Left ventricle myocardium inferior (tissue), 1 donor: ENCODE measurements at regions not wholly inside any gene's neighbourhood (a gene's known extent, or its start where the extent isn't known, plus 50 kb on each side); places are given as distances from the start of the nearest gene placed in this dataset.

Experiments
- DNase-seq: peaks from one replicate; pipeline ENCODE4 v3.0.0-alpha.2; 2020
- H3K27ac ChIP-seq: fragments of 200-600 bp; replicated peaks from 2 replicates; pipeline ENCODE4 v1.8.0; 2021
- H3K27me3 ChIP-seq: fragments of 200-600 bp; 2 replicates; pipeline ENCODE4 v1.8.0; 2021; ENCODE audit warnings: low read depth
- H3K36me3 ChIP-seq: fragments of 200-600 bp; 2 replicates; pipeline ENCODE4 v1.8.0; 2021
- H3K4me1 ChIP-seq: fragments of 200-600 bp; 2 replicates; pipeline ENCODE4 v1.8.0; 2021
- H3K4me3 ChIP-seq: fragments of 200-600 bp; 2 replicates; pipeline ENCODE4 v1.8.0; 2021; ENCODE audit warnings: mild to moderate bottlenecking, moderate library complexity
- H3K9me3 ChIP-seq: fragments of 200-600 bp; replicated peaks from 2 replicates; pipeline ENCODE4 v1.8.0; 2021
- intact Hi-C: fragments of 100-400 bp; cut with micrococcal nuclease; formaldehyde crosslinking; loops from one replicate; pipeline ENCODE4 v1.11.0; 2022
- TF ChIP-seq, protein P1 (sequence below): fragments of 200-600 bp; IDR thresholded peaks from 2 replicates; pipeline ENCODE4 v1.8.0; 2021; ENCODE audit warnings: antibody characterized with exemption, mild to moderate bottlenecking, borderline replicate concordance
- donor health status: DM: no; HTN: yes; CAD: no; lungs with severe emphysema.

DNA sequence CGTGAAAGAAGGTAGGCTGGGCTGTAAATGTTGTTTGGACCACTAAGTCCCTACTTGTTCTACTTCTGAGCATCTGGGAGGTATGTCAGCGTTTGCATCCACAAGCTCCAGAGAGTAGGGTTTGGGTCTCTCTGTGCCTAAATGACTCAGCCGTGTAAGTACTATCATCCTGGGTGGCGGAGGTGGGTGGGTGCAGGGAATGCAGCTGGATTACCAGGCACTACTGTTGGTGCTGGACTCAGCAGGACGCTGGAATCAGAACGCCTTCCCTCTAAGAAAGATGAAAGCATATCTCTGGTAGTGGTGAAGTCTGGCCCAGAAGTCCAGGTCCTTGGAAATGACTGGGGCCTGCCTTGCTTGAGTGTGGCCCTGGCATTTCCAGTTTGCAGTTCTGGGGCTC is 289.7 kb downstream of the PCNX1 start:
- H3K4me1 ChIP-seq, result no peaks in the 10 kb centered on the region
- no peak overlapping the region for H3K27ac ChIP-seq
- no peak for DNase-seq
- intact Hi-C loops, result no loop called here
- no peaks in the 10 kb centered on the region for H3K9me3 ChIP-seq
- TF ChIP-seq, protein P1, sequence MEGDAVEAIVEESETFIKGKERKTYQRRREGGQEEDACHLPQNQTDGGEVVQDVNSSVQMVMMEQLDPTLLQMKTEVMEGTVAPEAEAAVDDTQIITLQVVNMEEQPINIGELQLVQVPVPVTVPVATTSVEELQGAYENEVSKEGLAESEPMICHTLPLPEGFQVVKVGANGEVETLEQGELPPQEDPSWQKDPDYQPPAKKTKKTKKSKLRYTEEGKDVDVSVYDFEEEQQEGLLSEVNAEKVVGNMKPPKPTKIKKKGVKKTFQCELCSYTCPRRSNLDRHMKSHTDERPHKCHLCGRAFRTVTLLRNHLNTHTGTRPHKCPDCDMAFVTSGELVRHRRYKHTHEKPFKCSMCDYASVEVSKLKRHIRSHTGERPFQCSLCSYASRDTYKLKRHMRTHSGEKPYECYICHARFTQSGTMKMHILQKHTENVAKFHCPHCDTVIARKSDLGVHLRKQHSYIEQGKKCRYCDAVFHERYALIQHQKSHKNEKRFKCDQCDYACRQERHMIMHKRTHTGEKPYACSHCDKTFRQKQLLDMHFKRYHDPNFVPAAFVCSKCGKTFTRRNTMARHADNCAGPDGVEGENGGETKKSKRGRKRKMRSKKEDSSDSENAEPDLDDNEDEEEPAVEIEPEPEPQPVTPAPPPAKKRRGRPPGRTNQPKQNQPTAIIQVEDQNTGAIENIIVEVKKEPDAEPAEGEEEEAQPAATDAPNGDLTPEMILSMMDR, result no peak
- no peaks in the 10 kb centered on the region for H3K36me3 ChIP-seq
- no peak overlapping the region for H3K4me3 ChIP-seq
- no peaks in the 10 kb centered on the region for H3K27me3 ChIP-seq

DNA sequence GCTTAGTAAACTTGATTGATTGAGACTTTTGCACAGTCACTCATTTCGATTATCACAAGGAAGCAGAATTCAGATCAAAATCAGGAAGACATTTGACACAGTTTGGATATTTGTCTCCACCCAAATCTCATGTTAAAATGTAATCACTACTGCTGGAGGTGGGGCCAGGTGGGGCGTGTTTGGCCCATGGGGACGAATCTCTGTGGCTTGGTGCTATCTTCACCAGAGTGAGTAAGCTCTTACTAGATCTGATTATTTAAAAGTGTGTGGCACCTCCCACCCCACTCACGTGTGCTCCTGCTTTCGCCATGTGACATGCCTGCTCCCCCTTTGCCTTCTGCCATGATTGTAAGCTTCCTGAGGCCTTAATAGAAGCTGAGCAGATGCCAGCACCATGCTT is 291.4 kb downstream of the PCNX1 start:
- H3K9me3 ChIP-seq, result no peaks in the 10 kb centered on the region
- H3K36me3 ChIP-seq, result no peaks in the 10 kb centered on the region
- H3K27ac ChIP-seq, result no peak overlapping the region
- no peaks in the 10 kb centered on the region for H3K27me3 ChIP-seq
- no peaks in the 10 kb centered on the region for H3K4me1 ChIP-seq
- DNase-seq, result no peak
- no peak overlapping the region for H3K4me3 ChIP-seq
- TF ChIP-seq, protein P1, result no peak
- intact Hi-C loops, result no loop called here

DNA sequence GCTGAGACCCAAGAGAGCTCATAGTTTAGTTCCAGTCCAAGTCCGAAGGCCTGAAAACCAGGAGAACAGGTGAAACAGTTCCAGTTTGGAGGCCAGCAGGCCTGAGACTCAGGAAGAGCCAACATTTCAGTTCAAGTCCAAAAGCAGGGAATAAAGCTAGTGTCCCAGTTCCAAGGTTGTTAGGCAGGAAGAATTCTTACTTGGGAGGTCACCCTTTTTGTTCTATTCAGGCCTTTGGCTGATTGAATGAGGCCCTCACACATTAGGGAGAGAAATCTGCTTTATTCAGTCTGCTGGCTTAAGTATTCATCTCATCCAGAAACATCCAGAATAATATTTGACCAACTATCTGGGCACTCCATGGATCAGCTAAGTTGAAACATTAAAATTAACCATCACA is 294.6 kb downstream of the PCNX1 start:
- Histone ChIP-seq H3K36me3 (no peaks in the 10 kb centered on the region), H3K27ac (no peak overlapping the region), H3K4me1 (peaks cover 7% of the 10 kb centered on the region), H3K27me3 (no peaks in the 10 kb centered on the region), H3K9me3 (no peaks in the 10 kb centered on the region), H3K4me3 (no peak overlapping the region)
- TF ChIP-seq, protein P1, result no peak
- no peak for DNase-seq
- intact Hi-C loops, result no loop called here

DNA sequence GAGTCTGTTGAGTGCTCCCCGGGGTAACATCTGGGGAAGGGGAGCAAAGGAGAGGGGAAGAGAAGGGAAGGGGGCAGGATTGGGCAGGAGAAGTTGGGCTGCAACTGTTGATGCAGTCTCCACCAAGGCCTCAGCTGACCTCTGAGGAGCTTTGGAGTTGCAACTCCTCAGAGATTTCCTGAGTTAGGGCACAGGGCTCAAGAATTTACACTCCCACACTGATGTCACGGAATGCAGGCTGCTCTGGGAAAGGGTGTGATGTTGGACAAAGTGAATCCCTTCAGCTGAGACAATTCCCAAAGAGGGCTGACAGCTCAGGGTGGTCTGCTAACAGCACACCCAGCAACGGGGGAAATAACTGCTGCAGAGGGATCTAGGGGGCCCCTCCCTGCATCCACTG is 295.6 kb downstream of the PCNX1 start:
- no peaks in the 10 kb centered on the region for H3K27me3 ChIP-seq
- TF ChIP-seq, protein P1, result no peak
- peaks cover 13% of the 10 kb centered on the region for H3K4me1 ChIP-seq
- no peak for DNase-seq
- intact Hi-C loops, result no loop called here
- H3K4me3 ChIP-seq, result no peak overlapping the region
- no peak overlapping the region for H3K27ac ChIP-seq
- H3K9me3 ChIP-seq, result no peaks in the 10 kb centered on the region
- no peaks in the 10 kb centered on the region for H3K36me3 ChIP-seq

DNA sequence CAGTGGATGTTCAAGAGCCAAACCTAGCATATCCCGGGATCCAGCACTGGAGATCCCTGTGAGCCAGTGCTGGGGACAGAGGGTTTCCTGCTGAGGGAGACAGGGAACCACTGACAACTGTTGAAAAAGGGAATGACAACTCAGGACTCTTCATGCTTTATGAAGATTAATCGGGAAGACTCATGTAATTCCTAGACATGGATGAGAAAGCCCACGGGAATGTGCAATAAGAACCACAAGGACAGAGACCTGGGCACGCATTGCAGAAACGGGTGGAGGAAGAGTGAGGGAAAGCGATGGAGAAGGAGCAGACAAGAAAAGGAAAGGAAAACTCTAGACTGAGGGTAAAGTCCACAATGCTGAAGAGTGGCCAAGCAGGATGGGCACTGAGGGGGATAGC is 296.0 kb downstream of the PCNX1 start:
- Histone ChIP-seq H3K4me1 (peaks cover 13% of the 10 kb centered on the region), H3K27ac (no peak overlapping the region), H3K9me3 (no peaks in the 10 kb centered on the region), H3K27me3 (no peaks in the 10 kb centered on the region), H3K4me3 (no peak overlapping the region), H3K36me3 (no peaks in the 10 kb centered on the region)
- intact Hi-C loops, result no loop called here
- TF ChIP-seq, protein P1, result no peak
- DNase-seq, result no peak

DNA sequence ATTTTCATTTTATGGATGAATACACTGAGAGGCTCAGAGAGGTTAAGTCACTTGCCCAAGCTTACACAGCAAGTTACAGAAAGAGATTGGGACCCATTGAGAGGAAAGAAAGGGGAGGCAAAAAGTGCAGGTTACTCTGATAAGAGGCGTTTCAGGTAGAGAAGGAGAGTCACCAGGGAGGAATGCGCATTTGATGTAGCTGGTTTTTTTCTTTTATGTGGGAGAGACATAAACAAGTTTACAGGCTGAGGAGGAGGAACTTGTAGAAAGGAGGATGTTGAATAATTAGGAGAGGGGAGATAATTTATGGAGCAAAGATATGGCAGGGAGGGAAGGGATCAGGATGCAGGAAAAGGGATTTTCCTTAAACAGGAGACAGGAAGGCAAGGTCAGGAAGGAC is 297.0 kb downstream of the PCNX1 start:
- intact Hi-C loops, result no loop called here
- Histone ChIP-seq H3K27me3 (no peaks in the 10 kb centered on the region), H3K4me3 (no peak overlapping the region)

More for the DNA sequence above, 297.0 kb downstream of the PCNX1 start:
- DNase-seq, result no peak
- Histone ChIP-seq H3K36me3 (no peaks in the 10 kb centered on the region), H3K27ac (no peak overlapping the region), H3K9me3 (no peaks in the 10 kb centered on the region), H3K4me1 (peaks cover 13% of the 10 kb centered on the region)
- TF ChIP-seq, protein P1, result no peak
